HG03520 (cell line): ENCODE measurements at regions not wholly inside any gene's neighbourhood (a gene's known extent, or its start where the extent isn't known, plus 50 kb on each side); places are given as distances from the start of the nearest gene placed in this dataset.

Experiments used
- ATAC-seq: cut with Tn5 transposase; IDR thresholded peaks from one replicate; pipeline ENCODE4 v1.9.1; 2021; ENCODE audit warnings: mild to moderate bottlenecking, moderate library complexity; ENCODE audit not compliant: unreplicated experiment

- ATAC-seq: no peak
These were observed 86.9 kb upstream of the CST7 start for GRCh38 chr20:24862186-24862585.

DNA sequence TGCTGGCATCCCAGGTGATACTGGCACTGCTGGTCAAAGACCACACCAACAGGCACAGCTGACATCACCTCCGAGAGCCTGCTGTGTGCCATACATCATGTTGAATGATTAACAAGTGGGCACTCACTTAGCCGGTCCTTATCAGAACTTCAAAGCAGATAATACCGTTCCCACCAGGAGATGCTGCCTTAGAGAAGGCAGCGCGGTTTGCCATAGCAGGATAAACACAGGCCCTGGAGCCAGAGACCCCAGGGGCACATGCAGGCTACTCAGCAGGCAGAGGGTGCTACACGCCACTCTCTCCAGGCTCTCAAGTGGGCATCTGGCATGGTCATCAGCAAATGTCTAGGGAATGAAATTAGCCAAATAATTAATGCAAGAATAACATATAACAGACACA, 86.5 kb upstream of the CST7 start:
- no peak for ATAC-seq

GRCh38 chr20:24863356-24863755, 85.7 kb upstream of the CST7 start:
- no peak for ATAC-seq

GRCh38 chr20:24866008-24866407, 83.1 kb upstream of the CST7 start:
- no peak for ATAC-seq

DNA sequence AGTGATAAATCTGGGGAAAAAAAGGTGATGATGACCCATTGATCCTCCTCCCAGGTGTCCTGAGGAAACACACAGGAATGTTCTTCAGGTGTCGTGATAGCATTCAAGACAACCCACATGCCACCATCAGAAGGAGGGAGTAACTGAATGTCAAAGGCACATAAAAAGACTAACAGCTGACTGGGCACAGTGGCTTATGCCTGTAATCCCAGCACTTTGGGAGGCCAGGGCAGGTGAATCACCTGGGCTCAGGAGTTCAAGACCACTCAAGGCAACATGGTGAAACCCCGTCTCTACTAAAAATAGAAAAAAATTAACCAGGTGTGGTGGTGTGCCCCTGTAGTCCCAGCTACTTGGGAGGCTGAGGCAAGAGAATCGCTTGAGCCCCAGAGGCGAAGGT, 82.3 kb upstream of the CST7 start:
- ATAC-seq: no peak

- no peak for ATAC-seq
These were observed 81.5 kb upstream of the CST7 start for GRCh38 chr20:24867556-24867955.

GRCh38 chr20:24868396-24868927, 80.6 kb upstream of the CST7 start:
- ATAC-seq: no peak

DNA sequence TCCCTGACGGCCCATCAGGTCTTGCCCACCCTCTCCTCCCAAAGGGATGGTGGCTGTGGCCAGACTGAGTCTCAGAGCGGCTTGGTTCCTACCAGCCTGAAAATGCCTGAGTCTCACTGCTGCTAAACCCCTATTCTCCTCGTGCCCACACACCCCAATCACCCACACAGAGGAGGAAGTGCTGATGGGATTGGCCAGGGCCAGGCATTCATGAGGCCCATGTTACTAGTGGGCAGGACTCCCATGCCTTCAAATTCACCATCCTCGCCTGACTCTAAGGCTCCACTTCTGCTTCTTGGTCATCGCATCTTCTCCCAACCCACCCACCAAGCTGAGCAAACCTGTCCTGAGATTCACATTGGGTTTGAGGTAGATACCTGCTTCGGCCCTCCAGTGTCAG, 80.1 kb upstream of the CST7 start:
- no peak for ATAC-seq

- no peak for ATAC-seq
These were observed 79.0 kb upstream of the CST7 start for GRCh38 chr20:24870057-24870456.

DNA sequence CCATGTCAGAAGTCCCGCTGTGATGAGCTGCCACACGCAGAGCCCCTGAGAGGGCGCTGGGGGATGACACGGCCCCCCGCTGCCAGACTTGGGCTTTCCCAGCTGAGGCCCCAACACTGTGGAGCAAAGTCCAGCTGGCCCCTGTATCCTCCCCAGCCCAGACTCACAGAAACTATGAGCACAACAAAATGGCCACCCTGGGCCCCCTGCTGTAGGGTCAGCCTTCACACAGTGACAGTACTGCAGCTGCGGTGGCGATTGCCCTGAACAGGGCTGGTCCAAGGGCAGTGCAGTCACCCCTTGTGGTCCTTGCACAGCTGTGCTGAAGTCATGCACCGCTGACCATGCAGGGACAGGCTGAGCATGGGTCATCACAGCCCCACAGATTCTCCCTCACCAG, 78.2 kb upstream of the CST7 start:
- no peak for ATAC-seq

- no peak for ATAC-seq
These were observed 77.4 kb upstream of the CST7 start for GRCh38 chr20:24871480-24872213.

DNA sequence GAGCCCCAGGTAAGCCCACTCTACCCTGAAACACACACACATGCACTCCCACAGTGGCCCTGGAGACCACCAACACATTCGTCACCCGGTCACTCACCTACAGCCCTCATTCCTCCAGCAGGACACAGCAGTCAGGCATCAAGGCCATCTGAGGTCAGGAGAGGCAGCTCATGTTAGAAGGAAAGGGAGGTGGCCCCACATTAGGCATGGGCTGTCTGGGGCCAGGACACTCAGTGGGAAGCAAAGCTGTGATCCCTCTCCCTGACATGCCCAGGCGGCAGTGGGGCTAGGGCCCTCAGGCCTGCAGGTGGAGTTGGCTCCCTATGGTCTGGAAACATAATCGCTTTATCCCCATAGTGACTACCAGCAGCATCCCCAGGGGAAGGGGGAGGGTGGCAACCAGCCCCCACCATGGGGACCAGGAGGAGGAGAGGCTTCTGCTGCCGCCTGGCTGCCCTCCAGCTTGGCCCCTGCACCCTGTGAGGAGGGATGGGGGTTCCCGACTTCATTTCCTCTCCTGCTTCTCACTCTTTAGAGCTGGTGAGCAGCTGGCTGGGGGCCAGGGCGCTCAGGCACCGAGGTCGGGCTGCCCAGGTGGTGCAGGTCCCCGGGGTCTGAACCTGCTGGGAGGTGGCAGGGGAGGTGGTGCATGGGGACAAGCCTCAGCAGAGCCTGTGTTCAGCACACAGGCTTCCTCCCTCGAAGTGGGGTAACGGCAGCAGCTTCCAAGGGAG, 76.6 kb upstream of the CST7 start:
- ATAC-seq: no peak

- no peak for ATAC-seq
These were observed 75.9 kb upstream of the CST7 start for GRCh38 chr20:24873025-24873620.

- ATAC-seq: no peak
These were observed 74.0 kb upstream of the CST7 start for GRCh38 chr20:24875078-24875477.

DNA sequence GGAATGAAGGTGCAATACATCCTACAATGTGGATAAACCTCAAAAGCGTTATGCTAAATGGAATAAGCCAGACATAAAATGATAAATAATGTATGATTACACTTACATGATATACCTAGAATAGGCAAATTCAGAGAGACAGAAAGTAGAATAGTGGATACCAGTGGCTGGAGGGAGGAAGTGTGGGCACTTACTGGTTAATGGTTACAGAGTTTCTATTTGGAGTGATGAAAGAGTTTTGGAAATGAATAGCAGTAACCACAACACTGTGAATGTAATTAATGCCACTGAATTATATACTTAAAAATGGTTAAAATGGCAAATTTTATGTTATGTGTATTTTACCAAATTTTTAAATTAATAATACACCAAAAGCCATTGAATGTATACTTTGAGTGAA, 71.4 kb upstream of the CST7 start:
- no peak for ATAC-seq

DNA sequence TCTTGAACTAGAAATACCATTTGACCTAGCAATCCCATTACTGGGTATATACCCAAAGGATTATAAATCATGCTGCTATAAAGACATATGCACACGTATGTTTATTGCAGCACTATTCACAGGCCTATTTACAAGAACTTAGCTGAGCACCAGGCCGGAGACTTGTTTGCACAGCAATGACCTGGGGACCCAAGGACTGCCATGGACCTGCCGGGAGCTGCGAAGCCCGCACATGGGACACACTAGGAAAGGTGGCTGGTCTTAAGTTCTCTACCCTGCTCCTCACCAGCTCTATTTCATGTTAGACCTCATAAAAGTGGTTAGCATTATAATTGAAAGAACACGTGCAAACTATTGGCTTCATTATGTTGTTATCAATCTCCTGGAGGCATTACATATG, 70.4 kb upstream of the CST7 start:
- no peak for ATAC-seq

GRCh38 chr20:24879875-24880274, 69.2 kb upstream of the CST7 start:
- no peak for ATAC-seq

DNA sequence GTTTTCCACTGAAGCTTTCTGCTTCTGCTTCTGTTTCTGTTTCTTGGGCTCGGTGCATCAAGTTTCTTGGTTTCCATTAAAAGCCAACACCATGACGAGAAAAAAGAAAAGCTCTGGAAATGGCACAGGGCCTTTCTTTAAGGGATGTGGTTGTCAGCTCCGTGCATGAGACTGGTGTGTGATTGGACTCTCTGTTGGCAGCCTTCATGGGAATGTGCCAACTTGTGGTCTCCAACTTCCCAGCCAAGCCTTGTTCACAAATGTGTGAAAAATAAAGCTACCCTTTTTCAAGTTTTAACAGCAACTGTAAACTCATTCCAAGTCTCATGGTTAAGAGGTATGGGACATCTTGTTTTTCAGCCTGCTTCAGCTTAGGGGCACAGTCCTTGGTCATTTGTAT, 68.7 kb upstream of the CST7 start:
- ATAC-seq: no peak

- ATAC-seq: no peak
These were observed 58.8 kb upstream of the CST7 start for GRCh38 chr20:24890286-24890685.

GRCh38 chr20:24891546-24892393, 57.3 kb upstream of the CST7 start:
- no peak for ATAC-seq

DNA sequence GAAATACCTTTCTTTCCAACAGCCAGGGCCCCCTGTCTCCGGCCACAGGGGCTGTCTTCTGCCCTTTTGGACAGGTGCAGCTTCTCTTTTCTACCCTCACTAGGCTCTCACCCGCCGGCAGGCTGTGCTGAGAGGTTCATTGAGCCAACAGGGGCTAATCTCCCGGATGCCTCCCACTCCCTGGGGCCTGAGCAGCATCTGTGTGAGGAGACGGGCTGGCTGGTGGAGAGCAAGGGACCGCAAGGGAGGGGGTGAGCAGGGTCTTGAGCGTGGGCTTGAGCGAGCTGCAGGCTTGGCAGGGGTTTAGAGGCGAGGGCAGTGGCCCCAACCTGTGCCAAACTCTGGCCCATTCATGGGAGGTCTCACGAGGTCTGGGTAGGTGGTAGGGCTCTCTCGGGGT, 56.5 kb upstream of the CST7 start:
- ATAC-seq: no peak
